Brain microvascular endothelial cell (primary cell): ENCODE measurements at regions not wholly inside any gene's neighbourhood (a gene's known extent, or its start where the extent isn't known, plus 50 kb on each side); places are given as distances from the start of the nearest gene placed in this dataset.
A peak's percentile ranks its signal among the peaks of the same experiment; 100 is the strongest.

Source experiments
- DNase-seq: peaks from one replicate; pipeline ENCODE4 v3.0.0-alpha.2; 2020
- H3K27ac ChIP-seq: fragments of 250-450 bp; sonication (Bioruptor Pico); 2 replicates; pipeline ENCODE4 v1.5.1; 2020; ENCODE audit warnings: mild to moderate bottlenecking, moderate library complexity
- H3K27me3 ChIP-seq: fragments of 250-450 bp; sonication (Bioruptor Pico); replicated peaks from 2 replicates; pipeline ENCODE4 v1.5.1; 2020; ENCODE audit warnings: mild to moderate bottlenecking
- H3K36me3 ChIP-seq: fragments of 250-450 bp; sonication (Bioruptor Pico); replicated peaks from 2 replicates; pipeline ENCODE4 v1.5.1; 2020; ENCODE audit warnings: mild to moderate bottlenecking
- H3K4me3 ChIP-seq: 2 replicates; pipeline ENCODE4 v1.5.1; 2011; ENCODE audit warnings: low read depth, mild to moderate bottlenecking, control low read depth, low read length, moderate library complexity
- in situ Hi-C: cut with HindIII; loops from 2 replicates; pipeline ENCODE4 v1.10.0; 2017; ENCODE audit warnings: low sequenced_read_pairs, low pct_ligation_motif_present
- TF ChIP-seq, protein P1 (sequence below): IDR thresholded peaks from 2 replicates; pipeline ENCODE4 v1.5.1; 2011; ENCODE audit warnings: low read depth, mild to moderate bottlenecking, moderate library complexity, low read length, control low read depth, inconsistent platforms; ENCODE audit errors: missing control alignments

DNA sequence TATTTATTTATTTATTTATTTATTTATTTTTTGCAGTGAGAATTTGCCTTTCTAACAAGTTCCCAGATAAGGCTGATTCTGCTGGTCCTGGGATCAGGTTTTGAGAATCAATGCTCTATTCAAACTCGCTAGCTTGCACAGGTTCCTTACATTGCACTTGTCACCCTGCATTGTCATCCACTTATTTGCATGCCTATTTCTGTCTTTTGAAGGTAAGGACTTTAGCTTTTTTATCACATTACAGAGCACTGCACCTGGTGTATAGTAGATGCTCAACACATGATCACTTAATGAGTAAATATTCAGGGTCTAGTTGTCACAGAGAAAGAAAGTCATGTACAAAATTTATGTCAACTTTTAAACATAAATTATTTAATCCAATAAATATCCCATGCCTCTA lies 219.7 kb upstream of the BTG1 start:
- no peaks in the 10 kb centered on the region for H3K36me3 ChIP-seq
- in situ Hi-C loops: no loop called here
- no peak overlapping the region for H3K4me3 ChIP-seq
- H3K27ac ChIP-seq: no peak overlapping the region
- TF ChIP-seq, protein P1, sequence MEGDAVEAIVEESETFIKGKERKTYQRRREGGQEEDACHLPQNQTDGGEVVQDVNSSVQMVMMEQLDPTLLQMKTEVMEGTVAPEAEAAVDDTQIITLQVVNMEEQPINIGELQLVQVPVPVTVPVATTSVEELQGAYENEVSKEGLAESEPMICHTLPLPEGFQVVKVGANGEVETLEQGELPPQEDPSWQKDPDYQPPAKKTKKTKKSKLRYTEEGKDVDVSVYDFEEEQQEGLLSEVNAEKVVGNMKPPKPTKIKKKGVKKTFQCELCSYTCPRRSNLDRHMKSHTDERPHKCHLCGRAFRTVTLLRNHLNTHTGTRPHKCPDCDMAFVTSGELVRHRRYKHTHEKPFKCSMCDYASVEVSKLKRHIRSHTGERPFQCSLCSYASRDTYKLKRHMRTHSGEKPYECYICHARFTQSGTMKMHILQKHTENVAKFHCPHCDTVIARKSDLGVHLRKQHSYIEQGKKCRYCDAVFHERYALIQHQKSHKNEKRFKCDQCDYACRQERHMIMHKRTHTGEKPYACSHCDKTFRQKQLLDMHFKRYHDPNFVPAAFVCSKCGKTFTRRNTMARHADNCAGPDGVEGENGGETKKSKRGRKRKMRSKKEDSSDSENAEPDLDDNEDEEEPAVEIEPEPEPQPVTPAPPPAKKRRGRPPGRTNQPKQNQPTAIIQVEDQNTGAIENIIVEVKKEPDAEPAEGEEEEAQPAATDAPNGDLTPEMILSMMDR: no peak
- no peaks in the 10 kb centered on the region for H3K27me3 ChIP-seq
- DNase-seq: no peak

DNA sequence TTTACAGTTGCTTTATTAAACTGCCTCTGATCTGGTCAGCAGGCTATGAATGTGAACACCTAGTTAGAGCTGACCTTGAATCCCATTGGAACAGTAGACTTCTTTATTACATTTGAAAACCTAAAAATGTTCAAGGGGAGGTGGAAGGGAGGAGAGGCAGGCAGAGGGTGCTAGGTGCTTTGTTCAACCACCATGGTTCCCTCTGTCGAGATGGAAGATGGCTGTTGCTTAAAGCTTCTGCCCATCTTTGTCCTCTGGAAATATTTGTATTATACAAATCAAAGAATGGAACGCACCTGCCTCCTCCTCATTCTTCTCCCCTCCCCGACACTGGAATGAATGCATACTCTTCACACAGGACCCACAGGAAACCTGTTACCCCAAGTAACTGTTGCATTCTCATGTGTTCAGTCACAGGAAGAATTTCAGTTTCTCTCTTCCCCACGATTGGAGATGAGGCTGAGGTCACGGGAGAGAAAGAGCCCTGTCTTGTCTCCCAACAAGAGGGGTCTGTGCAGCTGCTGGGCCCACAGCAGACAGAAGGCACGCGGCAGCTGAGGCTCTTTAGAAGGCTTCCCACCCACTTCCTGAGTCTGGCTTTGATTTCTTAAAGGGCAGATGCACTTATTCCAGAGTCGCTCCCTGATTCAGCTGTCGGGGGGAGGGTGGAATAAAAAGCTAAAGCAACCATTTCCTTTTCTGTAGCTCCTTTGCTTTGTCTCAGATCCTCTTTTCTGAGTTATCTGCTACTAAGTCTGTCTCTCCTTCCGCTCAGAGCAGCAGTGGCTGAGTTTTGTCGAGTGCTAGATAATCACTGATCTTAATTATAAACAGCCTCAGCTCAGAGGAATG lies 217.9 kb upstream of the BTG1 start:
- TF ChIP-seq, protein P1: no peak
- H3K27ac ChIP-seq: no peak overlapping the region
- peak overlapping the region; percentile 12 for H3K4me3 ChIP-seq
- DNase-seq: peak; percentile 7
- in situ Hi-C loops: no loop called here
- no peaks in the 10 kb centered on the region for H3K27me3 ChIP-seq
- H3K36me3 ChIP-seq: no peaks in the 10 kb centered on the region

DNA sequence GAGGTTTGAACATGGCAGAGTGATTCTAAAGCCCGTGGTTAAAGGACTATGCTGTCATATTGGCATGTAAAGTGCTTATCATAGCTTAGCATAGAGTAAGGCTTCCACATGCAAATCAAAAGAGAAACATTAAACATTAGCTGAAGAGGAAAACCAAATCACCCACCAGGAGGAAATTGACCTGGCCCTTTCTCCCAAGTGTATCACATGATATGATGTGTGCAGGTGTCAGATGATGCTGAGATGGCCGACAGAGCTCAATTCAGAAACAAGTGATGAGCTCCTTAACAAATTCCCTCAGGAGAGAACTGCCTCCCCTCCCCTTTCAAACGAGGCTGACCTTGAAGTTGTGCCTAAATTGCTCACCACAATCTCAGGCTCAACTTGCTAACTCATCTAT lies 217.1 kb upstream of the BTG1 start:
- TF ChIP-seq, protein P1: no peak
- in situ Hi-C loops: no loop called here
- no peaks in the 10 kb centered on the region for H3K27me3 ChIP-seq
- no peaks in the 10 kb centered on the region for H3K36me3 ChIP-seq
- H3K27ac ChIP-seq: no peak overlapping the region
- DNase-seq: no peak
- no peak overlapping the region for H3K4me3 ChIP-seq

DNA sequence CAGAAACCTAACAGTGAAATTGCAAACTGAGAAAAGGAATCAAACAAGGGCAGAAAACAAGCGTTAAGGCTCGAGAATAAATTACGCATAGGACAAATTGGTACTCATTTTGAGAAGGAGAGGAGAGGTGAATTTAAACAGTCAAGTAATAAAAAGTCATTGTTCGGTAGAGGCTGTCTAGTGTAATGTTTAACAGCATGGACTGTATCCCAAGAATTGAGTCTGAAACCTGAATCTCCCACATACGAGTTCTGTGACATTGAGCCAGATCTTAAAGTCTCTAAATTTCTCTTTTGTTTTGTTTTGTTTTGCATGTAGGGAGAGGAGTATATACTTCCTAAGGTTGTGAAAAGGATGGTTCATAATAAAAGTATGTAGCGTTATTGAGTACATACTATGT lies 216.5 kb upstream of the BTG1 start:
- Histone ChIP-seq H3K4me3 (no peak overlapping the region), H3K27me3 (no peaks in the 10 kb centered on the region), H3K36me3 (no peaks in the 10 kb centered on the region), H3K27ac (no peak overlapping the region)
- in situ Hi-C loops: no loop called here
- no peak for DNase-seq
- TF ChIP-seq, protein P1: no peak

DNA sequence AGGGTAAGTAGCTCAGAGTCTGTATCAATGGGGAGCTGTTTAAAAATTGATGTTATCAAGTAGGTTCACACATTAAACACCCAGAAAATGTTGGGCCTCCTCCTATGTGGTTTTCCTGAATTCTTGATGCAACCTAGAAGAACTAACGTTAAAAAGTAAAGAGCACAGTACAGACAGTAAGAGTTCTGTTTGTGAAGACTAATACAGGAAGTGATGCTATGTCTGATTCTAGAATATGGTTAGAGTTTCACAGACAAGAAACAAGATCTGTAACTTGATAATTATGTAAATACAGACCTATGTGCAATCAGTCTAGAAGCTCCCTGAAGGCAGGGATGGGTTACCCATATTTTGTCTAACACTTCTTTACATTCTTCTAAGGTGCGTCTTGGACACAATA lies 214.9 kb upstream of the BTG1 start:
- DNase-seq: no peak
- no peaks in the 10 kb centered on the region for H3K36me3 ChIP-seq
- in situ Hi-C loops: no loop called here
- H3K4me3 ChIP-seq: no peak overlapping the region
- TF ChIP-seq, protein P1: no peak
- H3K27me3 ChIP-seq: no peaks in the 10 kb centered on the region
- H3K27ac ChIP-seq: no peak overlapping the region
